Activated T-cell treated with anti-CD3 and anti-CD28 coated beads for 48 hours (primary cell): ENCODE measurements at regions not wholly inside any gene's neighbourhood (a gene's known extent, or its start where the extent isn't known, plus 50 kb on each side); places are given as distances from the start of the nearest gene placed in this dataset.
"Not testable (repeated sequence)": the region's sequence is repeated elsewhere in the genome, so short reads cannot be mapped to it uniquely, and the experiment has no call there.

Experiments
- DNase-seq: peaks from one replicate; pipeline ENCODE4 v3.0.0-alpha.2; 2020; ENCODE audit warnings: low read depth

- DNase-seq, result no peak
These were observed 50.9 kb upstream of the PDE1A start for GRCh38 chr2:182477774-182478173.

- no peak for DNase-seq
These were observed 54.8 kb upstream of the PDE1A start for GRCh38 chr2:182481676-182482075.

GRCh38 chr2:182482511-182482910, 55.7 kb upstream of the PDE1A start:
- no peak for DNase-seq

GRCh38 chr2:182496596-182496995, 69.8 kb upstream of the PDE1A start:
- DNase-seq, result no peak

- no peak for DNase-seq
These were observed 73.1 kb upstream of the PDE1A start for GRCh38 chr2:182499706-182500470.

GRCh38 chr2:182503886-182504285, 77.0 kb upstream of the PDE1A start:
- DNase-seq, result no peak

- DNase-seq, result no peak
These were observed 78.1 kb upstream of the PDE1A start for GRCh38 chr2:182504903-182505302.

GRCh38 chr2:182506606-182507005, 79.8 kb upstream of the PDE1A start:
- no peak for DNase-seq

GRCh38 chr2:182508583-182508982, 81.7 kb upstream of the PDE1A start:
- not testable (repeated sequence) for DNase-seq

- DNase-seq, result no peak
These were observed 82.4 kb upstream of the PDE1A start for GRCh38 chr2:182509216-182509615.

GRCh38 chr2:182521453-182522404, 94.9 kb upstream of the PDE1A start:
- no peak for DNase-seq

GRCh38 chr2:182522405-182522896, 95.6 kb upstream of the PDE1A start:
- DNase-seq, result no peak

GRCh38 chr2:182522972-182523473, 96.2 kb upstream of the PDE1A start:
- DNase-seq, result no peak

GRCh38 chr2:182530636-182531035, 103.8 kb upstream of the PDE1A start:
- DNase-seq, result no peak

GRCh38 chr2:182540252-182540651, 113.4 kb upstream of the PDE1A start:
- DNase-seq, result no peak

- DNase-seq, result no peak
These were observed 114.4 kb upstream of the PDE1A start for GRCh38 chr2:182541268-182541667.

- DNase-seq, result no peak
These were observed 115.8 kb upstream of the PDE1A start for GRCh38 chr2:182542501-182543258.

GRCh38 chr2:182543741-182544525, 117.1 kb upstream of the PDE1A start:
- no peak for DNase-seq

- DNase-seq, result no peak
These were observed 118.8 kb upstream of the PDE1A start for GRCh38 chr2:182545420-182546167.
